ENCODE measurements at regions not wholly inside any gene's neighbourhood (a gene's known extent, or its start where the extent isn't known, plus 50 kb on each side); places are given as distances from the start of the nearest gene placed in this dataset.

GRCh38 chr1:87904651-87905050, 576.0 kb downstream of the LMO4 start:
- no peak overlapping the region for H3K4me2 ChIP-seq (ENCODE audit: low read length, poor library complexity, severe bottlenecking)
- DNase-seq: no peak
- H3K27me3 ChIP-seq (ENCODE audit: control insufficient read depth in 1 of 2, insufficient read depth in 1 of 2, low read length in 2 of 2): no peaks in the 10 kb centered on the region

GRCh38 chr1:87905651-87906050, 577.0 kb downstream of the LMO4 start:
- H2BK5ac ChIP-seq (ENCODE audit: low read depth, low read length, poor library complexity, severe bottlenecking): no peak overlapping the region
- H3K9me3 ChIP-seq (ENCODE audit: control insufficient read depth, low read length): no peaks in the 10 kb centered on the region
- no peak overlapping the region for H3K9ac ChIP-seq (ENCODE audit: low read length)
- H2BK120ac ChIP-seq (ENCODE audit: low read depth, low read length): no peak overlapping the region
- H3K23ac ChIP-seq (ENCODE audit: low read length in 2 of 2): no peak overlapping the region
- H3K4me1 ChIP-seq (ENCODE audit: control insufficient read depth, insufficient read depth, low read depth, low read length): peaks cover 2% of the 10 kb centered on the region
- H2AK5ac ChIP-seq (ENCODE audit: low read length, severe bottlenecking): no peak overlapping the region
- no peak overlapping the region for H4K8ac ChIP-seq (ENCODE audit: low read length)
- DNase-seq: no peak
- no peak overlapping the region for H2BK12ac ChIP-seq (ENCODE audit: low read length in 2 of 2)
- WGBS: 95% methylated on average over 4 of the region's 4 CpGs
- H3K36me3 ChIP-seq (ENCODE audit: control insufficient read depth in 1 of 2, insufficient read depth in 2 of 2, low read depth in 1 of 2, low read length in 2 of 2): no peaks in the 10 kb centered on the region
- H3K27me3 ChIP-seq (ENCODE audit: control insufficient read depth in 1 of 2, insufficient read depth in 1 of 2, low read length in 2 of 2): no peaks in the 10 kb centered on the region
- no peaks in the 10 kb centered on the region for H3K79me1 ChIP-seq (replicated peaks; ENCODE audit: low read length, poor library complexity, severe bottlenecking)
- H3K27ac ChIP-seq (ENCODE audit: low read length, poor library complexity, severe bottlenecking): no peak overlapping the region
- H3K4me2 ChIP-seq (ENCODE audit: low read length, poor library complexity, severe bottlenecking): no peak overlapping the region
- no peak overlapping the region for H3K14ac ChIP-seq (ENCODE audit: low read length in 2 of 2)
- H3K18ac ChIP-seq (ENCODE audit: low read depth in 1 of 2, low read length in 2 of 2): peak overlapping the region in 1 of 2 experiments; percentile 41
- no peak overlapping the region for H3K4ac ChIP-seq (ENCODE audit: low read depth in 1 of 2, low read length in 2 of 2)
- H2BK15ac ChIP-seq (ENCODE audit: low read depth, poor library complexity, severe bottlenecking): no peak overlapping the region
- no peak overlapping the region for H3K4me3 ChIP-seq (ENCODE audit: insufficient read depth in 1 of 2, low read depth in 1 of 2, low read length in 2 of 2)
- H4K91ac ChIP-seq (ENCODE audit: low read length): no peak overlapping the region
- no peak overlapping the region for H2AFZ ChIP-seq (ENCODE audit: low read depth, low read length)

More at GRCh38 chr1:87904651-87905050, 576.0 kb downstream of the LMO4 start:
- H4K8ac ChIP-seq (ENCODE audit: low read length): no peak overlapping the region
- no peak overlapping the region for H2BK12ac ChIP-seq (ENCODE audit: low read length in 2 of 2)
- no peak overlapping the region for H3K4me3 ChIP-seq (ENCODE audit: insufficient read depth in 1 of 2, low read depth in 1 of 2, low read length in 2 of 2)
- H4K91ac ChIP-seq (ENCODE audit: low read length): no peak overlapping the region
- H2AK5ac ChIP-seq (ENCODE audit: low read length, severe bottlenecking): no peak overlapping the region
- no peak overlapping the region for H3K23ac ChIP-seq (ENCODE audit: low read length in 2 of 2)
- H2BK120ac ChIP-seq (ENCODE audit: low read depth, low read length): no peak overlapping the region
- H3K79me1 ChIP-seq (replicated peaks; ENCODE audit: low read length, poor library complexity, severe bottlenecking): no peaks in the 10 kb centered on the region
- no peak overlapping the region for H2BK5ac ChIP-seq (ENCODE audit: low read depth, low read length, poor library complexity, severe bottlenecking)
- H3K14ac ChIP-seq (ENCODE audit: low read length in 2 of 2): no peak overlapping the region
- no peak overlapping the region for H3K9ac ChIP-seq (ENCODE audit: low read length)
- H2BK15ac ChIP-seq (ENCODE audit: low read depth, poor library complexity, severe bottlenecking): no peak overlapping the region
- peaks cover 2% of the 10 kb centered on the region for H3K4me1 ChIP-seq (ENCODE audit: control insufficient read depth, insufficient read depth, low read depth, low read length)
- no peak overlapping the region for H2AFZ ChIP-seq (ENCODE audit: low read depth, low read length)
- no peak overlapping the region for H3K18ac ChIP-seq (ENCODE audit: low read depth in 1 of 2, low read length in 2 of 2)
- H3K36me3 ChIP-seq (ENCODE audit: control insufficient read depth in 1 of 2, insufficient read depth in 2 of 2, low read depth in 1 of 2, low read length in 2 of 2): no peaks in the 10 kb centered on the region
- no peak overlapping the region for H3K27ac ChIP-seq (ENCODE audit: low read length, poor library complexity, severe bottlenecking)
- no peak overlapping the region for H3K4ac ChIP-seq (ENCODE audit: low read depth in 1 of 2, low read length in 2 of 2)
- no peaks in the 10 kb centered on the region for H3K9me3 ChIP-seq (ENCODE audit: control insufficient read depth, low read length)

GRCh38 chr1:87906078-87906477, 577.4 kb downstream of the LMO4 start:
- Histone ChIP-seq H3K9ac (ENCODE audit: low read length) (no peak overlapping the region), H3K18ac (ENCODE audit: low read depth in 1 of 2, low read length in 2 of 2) (no peak overlapping the region), H2BK15ac (ENCODE audit: low read depth, poor library complexity, severe bottlenecking) (no peak overlapping the region), H2BK120ac (ENCODE audit: low read depth, low read length) (no peak overlapping the region), H3K23ac (ENCODE audit: low read length in 2 of 2) (no peak overlapping the region), H3K27me3 (ENCODE audit: control insufficient read depth in 1 of 2, insufficient read depth in 1 of 2, low read length in 2 of 2) (no peaks in the 10 kb centered on the region), H3K27ac (ENCODE audit: low read length, poor library complexity, severe bottlenecking) (no peak overlapping the region), H2BK5ac (ENCODE audit: low read depth, low read length, poor library complexity, severe bottlenecking) (no peak overlapping the region), H3K4ac (ENCODE audit: low read depth in 1 of 2, low read length in 2 of 2) (no peak overlapping the region), H3K4me3 (ENCODE audit: insufficient read depth in 1 of 2, low read depth in 1 of 2, low read length in 2 of 2) (no peak overlapping the region), H4K8ac (ENCODE audit: low read length) (no peak overlapping the region), H2AK5ac (ENCODE audit: low read length, severe bottlenecking) (no peak overlapping the region), H3K4me1 (ENCODE audit: control insufficient read depth, insufficient read depth, low read depth, low read length) (peaks cover 2% of the 10 kb centered on the region), H3K9me3 (ENCODE audit: control insufficient read depth, low read length) (no peaks in the 10 kb centered on the region), H3K14ac (ENCODE audit: low read length in 2 of 2) (no peak overlapping the region), H4K91ac (ENCODE audit: low read length) (no peak overlapping the region), H2BK12ac (ENCODE audit: low read length in 2 of 2) (no peak overlapping the region), H3K4me2 (ENCODE audit: low read length, poor library complexity, severe bottlenecking) (no peak overlapping the region), H3K36me3 (ENCODE audit: control insufficient read depth in 1 of 2, insufficient read depth in 2 of 2, low read depth in 1 of 2, low read length in 2 of 2) (no peaks in the 10 kb centered on the region), H3K79me1 (replicated peaks; ENCODE audit: low read length, poor library complexity, severe bottlenecking) (no peaks in the 10 kb centered on the region), H2AFZ (ENCODE audit: low read depth, low read length) (no peak overlapping the region)
- no peak for DNase-seq
- WGBS: 88% methylated on average over 3 of the region's 3 CpGs

- 100% methylated on average over 1 of the region's 1 CpG for WGBS
- Histone ChIP-seq H3K4ac (ENCODE audit: low read depth in 1 of 2, low read length in 2 of 2) (no peak overlapping the region), H3K4me1 (ENCODE audit: control insufficient read depth, insufficient read depth, low read depth, low read length) (peaks cover 2% of the 10 kb centered on the region), H3K4me3 (ENCODE audit: insufficient read depth in 1 of 2, low read depth in 1 of 2, low read length in 2 of 2) (no peak overlapping the region), H2BK5ac (ENCODE audit: low read depth, low read length, poor library complexity, severe bottlenecking) (no peak overlapping the region), H3K14ac (ENCODE audit: low read length in 2 of 2) (no peak overlapping the region), H3K36me3 (ENCODE audit: control insufficient read depth in 1 of 2, insufficient read depth in 2 of 2, low read depth in 1 of 2, low read length in 2 of 2) (no peaks in the 10 kb centered on the region), H3K27me3 (ENCODE audit: control insufficient read depth in 1 of 2, insufficient read depth in 1 of 2, low read length in 2 of 2) (no peaks in the 10 kb centered on the region), H3K18ac (ENCODE audit: low read depth in 1 of 2, low read length in 2 of 2) (no peak overlapping the region), H3K27ac (ENCODE audit: low read length, poor library complexity, severe bottlenecking) (no peak overlapping the region), H4K91ac (ENCODE audit: low read length) (no peak overlapping the region), H3K79me1 (replicated peaks; ENCODE audit: low read length, poor library complexity, severe bottlenecking) (no peaks in the 10 kb centered on the region), H2BK15ac (ENCODE audit: low read depth, poor library complexity, severe bottlenecking) (no peak overlapping the region), H3K9me3 (ENCODE audit: control insufficient read depth, low read length) (peaks cover 13% of the 10 kb centered on the region), H4K8ac (ENCODE audit: low read length) (no peak overlapping the region), H2BK12ac (ENCODE audit: low read length in 2 of 2) (no peak overlapping the region), H2AFZ (ENCODE audit: low read depth, low read length) (no peak overlapping the region), H3K4me2 (ENCODE audit: low read length, poor library complexity, severe bottlenecking) (no peak overlapping the region), H3K23ac (ENCODE audit: low read length in 2 of 2) (no peak overlapping the region), H2BK120ac (ENCODE audit: low read depth, low read length) (no peak overlapping the region), H2AK5ac (ENCODE audit: low read length, severe bottlenecking) (no peak overlapping the region), H3K9ac (ENCODE audit: low read length) (no peak overlapping the region)
- DNase-seq: no peak
These were observed 584.7 kb downstream of the LMO4 start for GRCh38 chr1:87913361-87913760.
